Urinary bladder (tissue), 3 donors: ENCODE measurements at regions not wholly inside any gene's neighbourhood (a gene's known extent, or its start where the extent isn't known, plus 50 kb on each side); places are given as distances from the start of the nearest gene placed in this dataset.

ENCODE experiments used
- DNase-seq: peaks from one replicate; pipeline ENCODE4 v3.0.0-alpha.2; 2015; ENCODE audit errors: extremely low spot score
- H3K27ac ChIP-seq: one replicate; pipeline ENCODE4 v1.5.1; 2013; ENCODE audit warnings: low read depth, mild to moderate bottlenecking, moderate library complexity
- H3K36me3 ChIP-seq: one replicate; pipeline ENCODE4 v1.6.1; 2013; ENCODE audit warnings: mild to moderate bottlenecking, moderate library complexity; ENCODE audit not compliant: insufficient read depth
- H3K4me1 ChIP-seq: one replicate; pipeline ENCODE4 v1.6.1; 2013; ENCODE audit warnings: mild to moderate bottlenecking, moderate library complexity; ENCODE audit not compliant: insufficient read depth
- H3K4me3 ChIP-seq: one replicate; pipeline ENCODE4 v1.5.1; 2013; ENCODE audit warnings: low read depth, low read length
- WGBS: extraction: QIAGEN DNeasy Blood & Tissue Kit; methylation state at CpG from one replicate; pipeline ENCODE4 v1.1.7; 2013; 5-methylcytosine and 5-hydroxymethylcytosine counted together
- donor health status: healthy with polysubstance abuse.
- donor health status: healthy.

DNA sequence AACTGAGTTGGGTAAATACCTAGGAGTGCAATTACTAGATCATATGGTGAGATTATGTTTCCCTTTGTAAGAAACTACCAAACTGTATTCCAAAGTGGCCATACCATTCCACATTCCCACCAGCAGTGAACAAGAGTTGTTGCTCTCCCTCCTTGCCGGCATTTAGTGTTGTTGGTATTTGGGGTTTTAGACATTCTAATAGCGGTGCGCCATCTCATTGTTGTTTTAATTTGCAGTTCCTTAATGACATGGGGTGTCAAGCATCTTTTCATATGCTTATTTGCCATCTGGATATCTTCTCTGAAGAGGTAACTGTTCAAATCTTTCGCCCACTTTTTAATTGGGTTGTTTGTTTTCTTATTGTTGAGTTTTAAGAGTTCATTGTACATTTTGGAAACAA lies 164.2 kb upstream of the LHX1 start:
- no peak overlapping the region for H3K4me3 ChIP-seq
- no peak for DNase-seq
- no peak overlapping the region for H3K27ac ChIP-seq
- H3K36me3 ChIP-seq: no peaks in the 10 kb centered on the region
- WGBS: 16% methylated on average over 4 of the region's 4 CpGs
- H3K4me1 ChIP-seq: no peaks in the 10 kb centered on the region

GRCh38 chr17:36777118-36777517 lies 160.2 kb upstream of the LHX1 start:
- Histone ChIP-seq H3K36me3 (no peaks in the 10 kb centered on the region), H3K27ac (no peak overlapping the region), H3K4me3 (no peak overlapping the region), H3K4me1 (no peaks in the 10 kb centered on the region)
- 23% methylated on average over 6 of the region's 6 CpGs for WGBS
- no peak for DNase-seq

DNA sequence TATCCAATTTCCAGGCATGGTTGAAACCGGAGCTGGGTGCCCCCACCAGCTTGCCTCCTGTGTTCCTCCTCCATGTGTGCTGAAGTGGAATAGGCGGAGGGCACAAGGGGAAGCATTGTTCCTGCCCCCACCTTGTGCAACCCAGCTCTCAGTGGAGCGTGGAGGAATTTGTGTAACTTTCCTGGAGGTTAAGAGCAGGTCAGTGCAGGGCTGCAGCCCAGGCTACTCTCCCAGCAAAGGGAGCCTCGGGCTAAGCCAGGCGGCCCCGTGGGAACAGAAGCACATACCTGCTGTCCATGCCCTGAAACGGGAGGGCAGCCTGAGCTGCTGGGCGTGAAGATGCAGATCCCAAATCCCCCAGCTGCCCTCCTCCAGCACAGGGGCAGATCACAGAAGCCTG lies 158.8 kb upstream of the LHX1 start:
- Histone ChIP-seq H3K4me1 (no peaks in the 10 kb centered on the region), H3K36me3 (no peaks in the 10 kb centered on the region), H3K4me3 (no peak overlapping the region), H3K27ac (no peak overlapping the region)
- no peak for DNase-seq
- 45% methylated on average over 8 of the region's 8 CpGs for WGBS

DNA sequence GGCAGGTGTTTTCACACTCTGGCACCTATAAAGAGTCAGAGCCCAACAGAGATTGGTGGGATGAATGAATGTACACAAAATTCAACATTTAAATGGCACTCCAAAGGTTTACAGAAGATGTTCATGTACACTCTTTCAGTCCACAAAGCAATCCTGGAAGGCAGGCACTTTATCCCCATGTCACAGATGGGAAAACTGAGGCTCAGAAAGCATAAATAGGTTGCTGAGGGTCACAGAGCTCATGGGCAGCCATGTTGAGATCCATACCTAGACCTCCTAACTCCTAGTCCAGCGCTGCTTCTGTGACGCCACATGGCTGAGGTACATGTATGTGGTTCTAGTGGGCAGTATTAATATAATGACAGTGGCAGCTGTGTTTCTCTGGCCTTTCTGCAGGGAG lies 157.7 kb upstream of the LHX1 start:
- no peak for DNase-seq
- Histone ChIP-seq H3K4me1 (no peaks in the 10 kb centered on the region), H3K36me3 (no peaks in the 10 kb centered on the region), H3K4me3 (no peak overlapping the region), H3K27ac (no peak overlapping the region)
- WGBS: 94% methylated on average over 2 of the region's 2 CpGs

GRCh38 chr17:36784633-36785032 lies 152.6 kb upstream of the LHX1 start:
- Histone ChIP-seq H3K4me3 (no peak overlapping the region), H3K4me1 (no peaks in the 10 kb centered on the region), H3K27ac (no peak overlapping the region), H3K36me3 (no peaks in the 10 kb centered on the region)
- WGBS: 70% methylated on average over 1 of the region's 1 CpG
- DNase-seq: no peak

GRCh38 chr17:36786867-36787266 lies 150.4 kb upstream of the LHX1 start:
- no peak for DNase-seq
- no peaks in the 10 kb centered on the region for H3K4me1 ChIP-seq
- no peaks in the 10 kb centered on the region for H3K36me3 ChIP-seq
- H3K27ac ChIP-seq: no peak overlapping the region
- H3K4me3 ChIP-seq: no peak overlapping the region
- 73% methylated on average over 2 of the region's 2 CpGs for WGBS

DNA sequence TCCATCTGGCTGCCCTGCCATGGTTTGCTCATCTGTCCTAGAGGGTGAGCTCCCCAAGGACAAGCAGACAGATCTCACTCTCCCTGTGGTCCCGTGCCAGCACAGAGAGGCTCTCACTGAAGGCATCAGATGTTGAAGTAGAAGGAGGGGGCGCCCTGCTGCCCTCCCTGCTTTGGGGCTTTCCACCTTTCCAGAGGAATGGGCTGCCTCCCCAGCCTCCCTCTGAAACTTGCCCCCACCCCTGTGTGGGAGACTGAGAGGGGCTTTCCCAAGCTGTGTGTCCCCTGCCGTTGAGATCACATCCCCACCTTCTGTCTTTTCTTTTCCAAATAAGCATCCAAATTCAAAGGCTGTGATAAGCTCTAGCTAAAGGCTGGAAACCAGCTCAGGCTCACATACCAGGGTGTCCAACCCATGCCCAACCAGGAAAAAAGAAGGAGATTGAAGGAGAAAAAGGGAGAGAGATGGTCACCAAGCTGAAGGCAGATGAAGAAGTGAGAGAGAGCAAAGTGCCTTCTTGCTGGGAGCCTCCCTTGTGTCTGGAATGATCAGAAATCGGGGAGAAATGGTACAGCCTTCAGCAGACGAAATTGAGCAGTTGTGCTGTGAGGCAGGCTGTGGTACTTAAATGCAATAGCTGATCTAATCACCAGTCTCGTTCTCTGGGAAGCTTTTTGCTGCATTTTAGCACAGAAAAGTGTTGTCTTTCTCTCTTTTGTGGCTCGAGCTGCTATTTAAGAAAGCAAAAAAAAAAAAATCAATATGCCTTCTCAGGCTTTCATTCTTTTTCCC lies 145.9 kb upstream of the LHX1 start:
- WGBS: 23% methylated on average over 7 of the region's 7 CpGs
- Histone ChIP-seq H3K4me1 (no peaks in the 10 kb centered on the region), H3K4me3 (no peak overlapping the region), H3K27ac (no peak overlapping the region), H3K36me3 (no peaks in the 10 kb centered on the region)
- no peak for DNase-seq

DNA sequence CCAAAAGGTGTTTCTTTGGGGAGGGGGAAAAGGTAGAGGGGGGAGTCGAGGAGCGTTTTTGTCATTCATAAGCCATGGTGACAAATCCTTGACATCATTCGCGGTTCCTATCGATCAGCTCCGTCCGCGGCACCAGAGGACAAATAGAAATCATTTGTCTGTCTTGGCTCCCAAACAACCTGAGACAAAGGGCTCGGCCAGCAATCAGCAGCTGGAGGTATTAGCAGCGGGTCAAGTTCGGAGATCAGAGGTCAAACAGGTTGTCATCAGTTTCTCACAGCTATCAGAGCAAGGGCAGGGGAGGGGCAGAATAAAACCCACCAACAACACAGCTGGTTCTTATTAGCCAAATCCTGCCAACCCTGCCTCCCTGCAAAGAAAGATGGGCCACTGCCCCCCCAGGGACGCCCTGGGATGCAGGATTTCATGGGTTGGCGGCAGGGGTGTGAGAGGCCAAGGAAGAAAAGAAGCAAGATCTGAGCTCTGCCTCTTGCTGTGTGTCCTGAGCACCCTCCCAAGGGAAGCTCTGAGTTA lies 145.3 kb upstream of the LHX1 start:
- 16% methylated on average over 13 of the region's 13 CpGs for WGBS
- no peak for DNase-seq
- Histone ChIP-seq H3K36me3 (no peaks in the 10 kb centered on the region), H3K27ac (no peak overlapping the region), H3K4me1 (no peaks in the 10 kb centered on the region), H3K4me3 (no peak overlapping the region)

- 84% methylated on average over 5 of the region's 5 CpGs for WGBS
- no peaks in the 10 kb centered on the region for H3K4me1 ChIP-seq
- no peaks in the 10 kb centered on the region for H3K36me3 ChIP-seq
- no peak overlapping the region for H3K4me3 ChIP-seq
- DNase-seq: no peak
- H3K27ac ChIP-seq: no peak overlapping the region
Observed at GRCh38 chr17:36792849-36793248, 144.4 kb upstream of the LHX1 start.

GRCh38 chr17:36793976-36794375 lies 143.3 kb upstream of the LHX1 start:
- 79% methylated on average over 2 of the region's 2 CpGs for WGBS
- no peaks in the 10 kb centered on the region for H3K36me3 ChIP-seq
- no peak overlapping the region for H3K4me3 ChIP-seq
- no peaks in the 10 kb centered on the region for H3K4me1 ChIP-seq
- H3K27ac ChIP-seq: no peak overlapping the region
- DNase-seq: no peak

- H3K4me3 ChIP-seq: no peak overlapping the region
- DNase-seq: no peak
- H3K27ac ChIP-seq: no peak overlapping the region
- WGBS: 15% methylated on average over 35 of the region's 35 CpGs
- H3K4me1 ChIP-seq: no peaks in the 10 kb centered on the region
- H3K36me3 ChIP-seq: no peaks in the 10 kb centered on the region
Observed at GRCh38 chr17:36807496-36808179, 129.6 kb upstream of the LHX1 start.

DNA sequence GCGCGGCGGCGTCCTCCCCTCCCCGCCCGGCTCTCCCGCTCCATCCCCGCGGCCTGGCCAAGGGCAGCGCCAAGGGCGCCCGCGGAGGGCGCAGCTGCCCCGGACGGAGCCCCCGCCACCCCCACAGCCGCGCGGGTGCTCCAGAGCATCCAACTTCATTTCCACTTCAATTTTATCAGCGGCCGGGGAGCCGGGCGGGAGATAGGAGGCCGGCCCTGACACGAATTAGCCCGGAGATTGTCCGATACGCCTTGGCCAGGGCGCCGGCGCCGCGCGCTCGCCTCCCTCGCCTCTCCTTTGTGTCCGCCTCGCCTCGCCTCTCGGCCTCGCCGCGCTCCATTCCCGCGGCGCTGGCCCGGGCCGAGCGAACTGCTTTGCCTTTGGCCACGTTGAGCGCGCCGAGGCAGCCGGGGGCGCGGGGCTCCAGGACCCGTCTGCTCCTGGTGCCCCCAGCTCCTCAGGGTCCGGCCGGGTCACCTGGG lies 129.1 kb upstream of the LHX1 start:
- WGBS: 2% methylated on average over 60 of the region's 60 CpGs
- Histone ChIP-seq H3K36me3 (no peaks in the 10 kb centered on the region), H3K4me3 (no peak overlapping the region), H3K4me1 (no peaks in the 10 kb centered on the region), H3K27ac (no peak overlapping the region)
- DNase-seq: no peak

GRCh38 chr17:36812762-36813161 lies 124.5 kb upstream of the LHX1 start:
- H3K4me3 ChIP-seq: no peak overlapping the region
- H3K36me3 ChIP-seq: no peaks in the 10 kb centered on the region
- no peak for DNase-seq
- 5% methylated on average over 9 of the region's 9 CpGs for WGBS
- H3K4me1 ChIP-seq: no peaks in the 10 kb centered on the region
- H3K27ac ChIP-seq: no peak overlapping the region

GRCh38 chr17:36813357-36813756 lies 123.9 kb upstream of the LHX1 start:
- no peak overlapping the region for H3K4me3 ChIP-seq
- WGBS: 50% methylated on average over 5 of the region's 5 CpGs
- no peaks in the 10 kb centered on the region for H3K36me3 ChIP-seq
- no peak overlapping the region for H3K27ac ChIP-seq
- no peak for DNase-seq
- no peaks in the 10 kb centered on the region for H3K4me1 ChIP-seq
